MM.1S (cell line): ENCODE measurements at regions not wholly inside any gene's neighbourhood (a gene's known extent, or its start where the extent isn't known, plus 50 kb on each side); places are given as distances from the start of the nearest gene placed in this dataset.

ENCODE experiments used
- DNase-seq: peaks from one replicate; pipeline ENCODE4 v3.0.0-alpha.2; 2015
- H2AFZ ChIP-seq: fragments of 300-600 bp; sonication (generic); 2 replicates; pipeline ENCODE4 v1.6.0; 2016; ENCODE audit warnings: antibody characterized with exemption, low read length
- H3F3A ChIP-seq: fragments of 300-600 bp; sonication (generic); 2 replicates; pipeline ENCODE4 v1.6.1; 2016; ENCODE audit warnings: mild to moderate bottlenecking, antibody characterized with exemption, low read length, moderate library complexity, mixed read lengths; ENCODE audit not compliant: insufficient read depth
- H3K27ac ChIP-seq: fragments of 300-600 bp; sonication (generic); 2 replicates; pipeline ENCODE4 v1.5.1; 2016; ENCODE audit warnings: mild to moderate bottlenecking, low read length
- H3K27me3 ChIP-seq: fragments of 300-600 bp; sonication (generic); replicated peaks from 2 replicates; pipeline ENCODE4 v1.6.0; 2016; ENCODE audit warnings: low read length; ENCODE audit not compliant: insufficient read depth
- H3K36me3 ChIP-seq: fragments of 300-600 bp; sonication (generic); replicated peaks from 2 replicates; pipeline ENCODE4 v1.6.1; 2016; ENCODE audit warnings: mild to moderate bottlenecking, low read length, mixed read lengths; ENCODE audit not compliant: insufficient read depth
- H3K4me1 ChIP-seq: fragments of 300-600 bp; sonication (generic); 2 replicates; pipeline ENCODE4 v1.6.1; 2016; ENCODE audit warnings: low read length, mixed read lengths
- H3K4me2 ChIP-seq: fragments of 300-600 bp; sonication (generic); 2 replicates; pipeline ENCODE4 v1.6.0; 2016; ENCODE audit warnings: low read depth, low read length
- H3K4me3 ChIP-seq: fragments of 300-600 bp; sonication (generic); 2 replicates; pipeline ENCODE4 v1.5.1; 2016; ENCODE audit warnings: low read length, mixed read lengths
- H3K79me2 ChIP-seq: fragments of 300-600 bp; sonication (generic); 2 replicates; pipeline ENCODE4 v1.6.1; 2016; ENCODE audit warnings: mixed run types, low read length, mixed read lengths
- H3K9ac ChIP-seq: fragments of 300-600 bp; sonication (generic); 2 replicates; pipeline ENCODE4 v1.6.1; 2016; ENCODE audit warnings: low read length, mixed read lengths
- H3K9me2 ChIP-seq: fragments of 300-600 bp; sonication (generic); replicated peaks from 2 replicates; pipeline ENCODE4 v1.6.1; 2016; ENCODE audit warnings: mild to moderate bottlenecking, low read length, mixed read lengths; ENCODE audit not compliant: insufficient read depth
- H3K9me3 ChIP-seq: fragments of 300-600 bp; sonication (generic); replicated peaks from 2 replicates; pipeline ENCODE4 v1.6.1; 2016; ENCODE audit warnings: mild to moderate bottlenecking, low read length, mixed read lengths; ENCODE audit not compliant: insufficient read depth
- H4K20me1 ChIP-seq: fragments of 300-600 bp; sonication (generic); 2 replicates; pipeline ENCODE4 v1.6.1; 2016; ENCODE audit warnings: mild to moderate bottlenecking, low read length, moderate library complexity, mixed read lengths; ENCODE audit not compliant: insufficient read depth
- EZH2 ChIP-seq: fragments of 300-600 bp; sonication (generic); optimal IDR thresholded peaks from 2 replicates; pipeline ENCODE3; 2017; ENCODE audit warnings: low read depth, mild to moderate bottlenecking, antibody characterized with exemption, low read length, mixed read lengths
- EZH2phosphoT487 ChIP-seq: fragments of 300-600 bp; sonication (generic); IDR thresholded peaks from 2 replicates; pipeline ENCODE4 v1.6.1; 2018; ENCODE audit warnings: antibody characterized with exemption, low read length
- TF ChIP-seq, protein P1 (sequence below): fragments of 300-600 bp; sonication (generic); IDR thresholded peaks from 2 replicates; pipeline ENCODE4 v1.5.1; 2016; ENCODE audit warnings: antibody characterized with exemption, low read length, mixed read lengths

DNA sequence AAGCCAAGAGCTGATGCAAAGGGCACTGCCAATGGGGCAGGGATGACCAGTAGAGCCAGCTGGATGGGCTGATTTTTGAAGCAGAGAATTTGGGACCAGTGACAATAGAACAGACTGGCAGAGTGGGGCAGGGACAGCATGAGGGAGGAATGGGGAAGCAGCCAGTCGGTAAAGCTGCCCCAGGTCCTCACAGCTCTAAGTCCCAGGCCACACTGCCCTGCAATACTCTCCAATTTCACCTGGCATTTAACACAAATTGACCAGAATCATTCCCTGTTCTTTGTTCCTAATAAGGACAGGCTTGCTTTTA, 186.9 kb downstream of the CTTN start:
- Histone ChIP-seq H4K20me1 (no peaks in the 10 kb centered on the region; the same call in 1 of the 2 replicates), H3K9me2 (no peaks in the 10 kb centered on the region), H3K27me3 (peaks cover 82% of the 10 kb centered on the region), H3K9me3 (no peaks in the 10 kb centered on the region), H3K9ac (no peak overlapping the region), H3K79me2 (no peaks in the 10 kb centered on the region), H3K36me3 (no peaks in the 10 kb centered on the region), H3K4me1 (no peaks in the 10 kb centered on the region), H2AFZ (no peak overlapping the region), H3K4me2 (no peak overlapping the region), H3K27ac (no peak overlapping the region), H3F3A (no peaks in the 10 kb centered on the region), H3K4me3 (no peak overlapping the region)
- TF ChIP-seq, protein P1, sequence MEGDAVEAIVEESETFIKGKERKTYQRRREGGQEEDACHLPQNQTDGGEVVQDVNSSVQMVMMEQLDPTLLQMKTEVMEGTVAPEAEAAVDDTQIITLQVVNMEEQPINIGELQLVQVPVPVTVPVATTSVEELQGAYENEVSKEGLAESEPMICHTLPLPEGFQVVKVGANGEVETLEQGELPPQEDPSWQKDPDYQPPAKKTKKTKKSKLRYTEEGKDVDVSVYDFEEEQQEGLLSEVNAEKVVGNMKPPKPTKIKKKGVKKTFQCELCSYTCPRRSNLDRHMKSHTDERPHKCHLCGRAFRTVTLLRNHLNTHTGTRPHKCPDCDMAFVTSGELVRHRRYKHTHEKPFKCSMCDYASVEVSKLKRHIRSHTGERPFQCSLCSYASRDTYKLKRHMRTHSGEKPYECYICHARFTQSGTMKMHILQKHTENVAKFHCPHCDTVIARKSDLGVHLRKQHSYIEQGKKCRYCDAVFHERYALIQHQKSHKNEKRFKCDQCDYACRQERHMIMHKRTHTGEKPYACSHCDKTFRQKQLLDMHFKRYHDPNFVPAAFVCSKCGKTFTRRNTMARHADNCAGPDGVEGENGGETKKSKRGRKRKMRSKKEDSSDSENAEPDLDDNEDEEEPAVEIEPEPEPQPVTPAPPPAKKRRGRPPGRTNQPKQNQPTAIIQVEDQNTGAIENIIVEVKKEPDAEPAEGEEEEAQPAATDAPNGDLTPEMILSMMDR, result no peak
- TF ChIP-seq EZH2phosphoT487 (no peak), EZH2 (no peak)
- DNase-seq, result no peak

DNA sequence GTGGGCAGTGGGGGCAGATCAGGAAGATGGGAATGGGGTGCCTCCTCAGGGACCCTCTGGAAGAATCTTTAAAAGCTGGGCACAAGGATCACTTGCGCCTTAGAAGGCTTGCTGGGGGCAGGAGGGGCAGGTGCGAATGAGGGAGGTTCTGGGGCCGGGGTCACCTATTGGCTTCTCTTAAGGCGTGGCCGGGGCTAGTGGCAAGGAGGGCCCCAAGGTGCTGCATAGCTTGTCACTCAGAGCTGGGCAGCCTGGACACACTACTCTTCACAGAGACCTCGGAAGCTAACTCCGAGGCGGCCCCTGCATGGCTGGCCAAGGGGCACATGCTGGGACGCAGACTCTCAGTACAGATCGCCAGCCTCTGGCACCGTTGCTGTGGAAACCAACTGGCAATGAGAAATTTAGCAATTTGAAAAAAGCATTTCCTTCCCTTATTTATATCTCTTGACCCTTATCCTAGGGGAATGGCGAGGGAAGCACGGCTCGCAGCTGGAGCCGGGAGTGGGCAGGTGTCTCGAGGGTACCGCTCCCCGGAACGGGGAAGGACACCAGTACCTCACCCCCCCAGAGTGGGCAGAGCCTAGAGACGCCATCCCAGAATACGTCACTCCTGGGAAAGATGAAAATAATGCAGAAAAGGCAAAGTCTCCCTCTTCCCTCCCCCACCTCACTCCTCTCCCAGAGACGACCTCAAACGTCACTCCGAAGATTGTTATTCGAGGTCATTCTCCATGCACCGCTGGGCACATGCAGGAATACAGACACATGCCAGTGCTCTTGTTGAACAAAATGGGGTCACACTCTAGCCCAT, 188.1 kb downstream of the CTTN start:
- no peaks in the 10 kb centered on the region for H3K9me2 ChIP-seq
- no peak overlapping the region for H3K27ac ChIP-seq
- H3K4me3 ChIP-seq, result no peak overlapping the region
- no peaks in the 10 kb centered on the region for H3F3A ChIP-seq
- TF ChIP-seq, protein P1, result no peak
- H3K4me1 ChIP-seq, result no peaks in the 10 kb centered on the region
- H3K9me3 ChIP-seq, result no peaks in the 10 kb centered on the region
- no peak overlapping the region for H3K4me2 ChIP-seq
- H3K79me2 ChIP-seq, result no peaks in the 10 kb centered on the region
- no peaks in the 10 kb centered on the region; the same call in 1 of the 2 replicates for H4K20me1 ChIP-seq
- H3K27me3 ChIP-seq, result peaks cover 83% of the 10 kb centered on the region
- H3K9ac ChIP-seq, result no peak overlapping the region
- no peak overlapping the region for H2AFZ ChIP-seq
- no peak for DNase-seq
- no peaks in the 10 kb centered on the region for H3K36me3 ChIP-seq

DNA sequence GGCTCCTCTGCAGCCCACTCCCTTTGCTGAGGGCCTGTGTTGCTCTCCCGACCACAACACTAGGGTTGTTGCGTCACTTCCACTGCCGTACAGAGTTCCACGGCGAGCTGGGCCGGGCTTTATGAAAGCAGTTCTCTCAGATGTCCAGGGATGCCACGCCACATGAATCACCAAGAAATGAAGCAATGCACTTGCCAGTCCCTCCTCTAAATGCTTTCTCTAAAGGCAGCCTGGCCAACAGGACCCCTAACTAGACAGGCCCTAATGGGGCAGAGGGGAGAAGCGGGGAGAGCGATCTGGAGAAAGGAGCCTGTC, 188.7 kb downstream of the CTTN start:
- H3K79me2 ChIP-seq, result no peaks in the 10 kb centered on the region
- no peak overlapping the region for H3K4me3 ChIP-seq
- no peaks in the 10 kb centered on the region for H3K9me2 ChIP-seq
- no peaks in the 10 kb centered on the region for H3K4me1 ChIP-seq
- no peak overlapping the region for H3K27ac ChIP-seq
- H3K27me3 ChIP-seq, result peaks cover 82% of the 10 kb centered on the region
- no peaks in the 10 kb centered on the region for H3F3A ChIP-seq
- H3K9me3 ChIP-seq, result no peaks in the 10 kb centered on the region
- TF ChIP-seq EZH2 (no peak), EZH2phosphoT487 (no peak)
- TF ChIP-seq, protein P1, result no peak
- no peaks in the 10 kb centered on the region for H3K36me3 ChIP-seq
- H3K4me2 ChIP-seq, result no peak overlapping the region
- H4K20me1 ChIP-seq, result no peaks in the 10 kb centered on the region; the same call in 1 of the 2 replicates
- H2AFZ ChIP-seq, result no peak overlapping the region
- H3K9ac ChIP-seq, result no peak overlapping the region
- no peak for DNase-seq
